Keratinocyte (primary cell): ENCODE measurements at regions not wholly inside any gene's neighbourhood (a gene's known extent, or its start where the extent isn't known, plus 50 kb on each side); places are given as distances from the start of the nearest gene placed in this dataset.

Experiments
- DNase-seq: peaks from one replicate; pipeline ENCODE4 v3.0.0-alpha.2; 2011; ENCODE audit warnings: low read depth, missing footprints, low spot score
- FAIRE-seq: peaks from 2 replicates; lab custom pipeline; 2011; peaks lifted over from hg19 to GRCh38; lab: Jason Lieb, UNC
- H2AFZ ChIP-seq: 2 replicates; pipeline ENCODE4 v1.6.0; 2012; ENCODE audit warnings: low read length, control low read depth, inconsistent platforms; ENCODE audit not compliant: control insufficient read depth
- H3K27ac ChIP-seq: 2 replicates; pipeline ENCODE4 v1.5.1; 2011; ENCODE audit warnings: low read length; ENCODE audit not compliant: control insufficient read depth, insufficient read depth
- H3K27me3 ChIP-seq: 3 replicates; pipeline ENCODE4 v1.6.0; 2011; ENCODE audit warnings: low read length; ENCODE audit not compliant: control insufficient read depth, insufficient read depth; ENCODE audit errors: extremely low read depth
- H3K36me3 ChIP-seq, 2 experiments: 2 replicates in 1 of 2; 3 replicates in 1 of 2; pipeline ENCODE4 v1.5.1; 2011; ENCODE audit warnings: low read length in 2 of 2, mild to moderate bottlenecking in 1 of 2; ENCODE audit not compliant: control insufficient read depth in 2 of 2, insufficient read depth in 2 of 2; ENCODE audit errors: extremely low read depth in 1 of 2
- H3K4me1 ChIP-seq: 3 replicates; pipeline ENCODE4 v1.5.1; 2011; ENCODE audit warnings: low read length; ENCODE audit not compliant: control insufficient read depth, insufficient read depth; ENCODE audit errors: extremely low read depth
- H3K4me2 ChIP-seq: 3 replicates; pipeline ENCODE4 v1.6.0; 2011; ENCODE audit warnings: low read depth, low read length; ENCODE audit not compliant: control insufficient read depth, insufficient read depth; ENCODE audit errors: extremely low read depth
- H3K4me3 ChIP-seq, 3 experiments: fragments of 200-600 bp in 1 of 3; sonication (generic) in 1 of 3; 2 replicates in 2 of 3; 3 replicates in 1 of 3; pipeline ENCODE4 v1.5.1; 2011 to 2016; ENCODE audit warnings: low read length in 3 of 3, mild to moderate bottlenecking in 3 of 3, control low read depth in 2 of 3, inconsistent platforms in 1 of 3, low read depth in 1 of 3, mixed read lengths in 1 of 3, mixed run types in 1 of 3, moderate library complexity in 1 of 3; ENCODE audit not compliant: control insufficient read depth in 2 of 3, insufficient read depth in 2 of 3; ENCODE audit errors: extremely low read depth in 1 of 3
- H3K79me2 ChIP-seq: 2 replicates; pipeline ENCODE4 v1.6.0; 2012; ENCODE audit warnings: low read length; ENCODE audit not compliant: control insufficient read depth, insufficient read depth
- H3K9ac ChIP-seq: 3 replicates; pipeline ENCODE4 v1.6.0; 2011; ENCODE audit warnings: low read length; ENCODE audit not compliant: control insufficient read depth, insufficient read depth; ENCODE audit errors: extremely low read depth
- H3K9me1 ChIP-seq: 3 replicates; pipeline ENCODE4 v1.6.0; 2011; ENCODE audit warnings: low read length; ENCODE audit not compliant: control insufficient read depth, insufficient read depth; ENCODE audit errors: extremely low read depth
- H3K9me3 ChIP-seq: 2 replicates; pipeline ENCODE4 v1.5.1; 2012; ENCODE audit warnings: low read depth, low read length; ENCODE audit not compliant: control insufficient read depth
- H4K20me1 ChIP-seq: 3 replicates; pipeline ENCODE4 v1.6.0; 2011; ENCODE audit warnings: low read length; ENCODE audit not compliant: control insufficient read depth, insufficient read depth; ENCODE audit errors: extremely low read depth
- EZH2 ChIP-seq: IDR thresholded peaks from one replicate; pipeline ENCODE4 v1.6.1; 2012; ENCODE audit warnings: inconsistent platforms, mild to moderate bottlenecking, low read length, moderate library complexity
- dilution Hi-C: fragments of 300-500 bp; cut with MboI; formaldehyde crosslinking; loops from one replicate; pipeline ENCODE4 v1.7.0; 2020; ENCODE audit warnings: low sequenced_read_pairs; ENCODE audit not compliant: extremely low pct_ligation_motif_present
- TF ChIP-seq, protein P1 (sequence below), 3 experiments: IDR thresholded peaks in 1 of 3; conservative IDR thresholded peaks in 1 of 3; optimal IDR thresholded peaks in 1 of 3; 2 replicates in 2 of 3; 3 replicates in 1 of 3; pipeline versions ENCODE3 to v1.5.1; 2011; ENCODE audit warnings: low read length in 3 of 3, mild to moderate bottlenecking in 3 of 3, moderate library complexity in 2 of 3, control low read depth in 1 of 3, inconsistent platforms in 1 of 3; ENCODE audit not compliant: insufficient read depth in 2 of 3; ENCODE audit errors: extremely low read depth in 1 of 3

DNA sequence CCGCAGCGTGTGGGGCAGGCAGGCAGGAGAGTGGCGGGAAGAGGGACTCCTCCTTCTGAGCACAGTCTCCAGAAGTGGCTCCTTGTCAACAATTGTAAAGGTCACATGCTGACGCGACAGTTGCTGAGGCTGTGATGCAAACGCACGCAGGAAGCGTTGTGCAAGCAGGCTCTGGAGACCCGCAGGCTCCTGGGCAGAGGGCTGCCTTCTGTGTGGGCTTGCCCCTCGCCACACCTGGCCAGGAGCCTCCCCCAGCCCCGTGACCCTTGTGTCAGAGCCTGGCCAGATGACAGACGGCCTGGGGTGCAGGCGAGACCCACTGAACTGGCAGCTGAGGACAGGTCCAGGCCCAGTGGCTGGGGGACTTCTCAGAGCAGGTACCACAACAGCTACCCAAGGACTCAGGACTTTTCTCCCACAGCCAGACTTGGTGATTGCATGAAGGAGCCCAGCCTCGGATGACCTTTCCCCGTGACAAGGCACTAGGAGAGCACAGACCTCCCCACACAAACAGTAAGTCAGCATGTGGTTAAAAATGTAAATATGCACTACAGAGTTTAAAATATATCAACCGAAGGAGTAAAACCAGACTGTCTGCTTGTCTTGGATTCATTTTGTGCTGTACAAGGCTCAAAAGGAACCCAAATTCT lies 222.1 kb upstream of the RREB1 start:
- peak overlapping the region; percentile 42 for H2AFZ ChIP-seq
- H3K79me2 ChIP-seq = no peaks in the 10 kb centered on the region
- H3K27me3 ChIP-seq = no peaks in the 10 kb centered on the region
- H3K27ac ChIP-seq = no peak overlapping the region
- FAIRE-seq (no peak), DNase-seq (no peak)
- no peak overlapping the region for H3K4me3 ChIP-seq
- H3K4me1 ChIP-seq = peaks cover 24% of the 10 kb centered on the region
- H3K9ac ChIP-seq = no peak overlapping the region
- TF ChIP-seq, protein P1, sequence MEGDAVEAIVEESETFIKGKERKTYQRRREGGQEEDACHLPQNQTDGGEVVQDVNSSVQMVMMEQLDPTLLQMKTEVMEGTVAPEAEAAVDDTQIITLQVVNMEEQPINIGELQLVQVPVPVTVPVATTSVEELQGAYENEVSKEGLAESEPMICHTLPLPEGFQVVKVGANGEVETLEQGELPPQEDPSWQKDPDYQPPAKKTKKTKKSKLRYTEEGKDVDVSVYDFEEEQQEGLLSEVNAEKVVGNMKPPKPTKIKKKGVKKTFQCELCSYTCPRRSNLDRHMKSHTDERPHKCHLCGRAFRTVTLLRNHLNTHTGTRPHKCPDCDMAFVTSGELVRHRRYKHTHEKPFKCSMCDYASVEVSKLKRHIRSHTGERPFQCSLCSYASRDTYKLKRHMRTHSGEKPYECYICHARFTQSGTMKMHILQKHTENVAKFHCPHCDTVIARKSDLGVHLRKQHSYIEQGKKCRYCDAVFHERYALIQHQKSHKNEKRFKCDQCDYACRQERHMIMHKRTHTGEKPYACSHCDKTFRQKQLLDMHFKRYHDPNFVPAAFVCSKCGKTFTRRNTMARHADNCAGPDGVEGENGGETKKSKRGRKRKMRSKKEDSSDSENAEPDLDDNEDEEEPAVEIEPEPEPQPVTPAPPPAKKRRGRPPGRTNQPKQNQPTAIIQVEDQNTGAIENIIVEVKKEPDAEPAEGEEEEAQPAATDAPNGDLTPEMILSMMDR (optimal IDR thresholded peaks at IDR 0.05 in 1 of 3, IDR thresholded peaks at IDR 0.05 in 1 of 3, conservative IDR thresholded peaks at IDR 0.05 in 1 of 3; ENCODE audit: extremely low read depth in 1 of 3, insufficient read depth in 2 of 3, low read length in 3 of 3) = no peak
- TF ChIP-seq EZH2 = no peak
- H3K36me3 ChIP-seq = no peaks in the 10 kb centered on the region
- H3K4me2 ChIP-seq = no peak overlapping the region
- H3K9me3 ChIP-seq = no peaks in the 10 kb centered on the region
- H3K9me1 ChIP-seq = no peaks in the 10 kb centered on the region
- dilution Hi-C loops = no loop called here
- H4K20me1 ChIP-seq = no peaks in the 10 kb centered on the region

DNA sequence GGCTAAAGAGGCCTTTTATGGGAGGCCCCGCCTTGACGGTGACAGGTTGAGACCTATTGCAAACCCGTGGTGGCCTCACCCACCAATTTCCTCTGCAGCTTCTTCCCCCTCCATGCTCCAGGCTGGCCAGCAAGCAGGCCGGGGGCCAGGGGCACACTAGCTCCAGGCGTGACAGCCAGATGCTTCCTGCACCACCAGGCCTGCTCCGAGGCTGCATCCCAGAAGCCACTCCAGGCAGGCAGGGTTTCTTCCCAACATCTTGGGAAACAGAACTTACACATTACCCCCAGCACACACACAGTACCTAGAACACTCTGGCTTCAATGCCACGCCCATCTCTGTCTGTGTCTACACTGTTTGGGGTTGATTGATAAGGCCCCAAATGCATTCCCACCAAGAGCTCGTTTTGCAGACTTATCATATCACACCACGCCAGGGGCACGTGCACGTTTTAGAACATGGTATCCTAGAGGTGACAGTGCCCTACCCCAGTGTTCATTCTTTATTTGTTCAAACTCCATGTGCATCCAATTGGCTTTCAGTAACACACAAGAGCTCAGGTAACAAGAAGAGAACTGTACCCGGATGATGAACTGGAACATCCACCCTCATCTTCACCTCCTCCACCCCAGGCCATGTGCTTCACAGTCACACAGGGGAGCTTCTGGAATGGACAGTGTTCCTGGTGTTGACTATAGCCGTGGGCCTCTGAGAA lies 221.4 kb upstream of the RREB1 start:
- no peak overlapping the region for H3K9ac ChIP-seq
- no peaks in the 10 kb centered on the region for H3K9me3 ChIP-seq
- H3K4me2 ChIP-seq = no peak overlapping the region
- dilution Hi-C loops = no loop called here
- H2AFZ ChIP-seq = peak overlapping the region; percentile 42
- peaks cover 31% of the 10 kb centered on the region for H3K4me1 ChIP-seq
- FAIRE-seq (no peak), DNase-seq (no peak)
- no peaks in the 10 kb centered on the region for H3K9me1 ChIP-seq
- no peaks in the 10 kb centered on the region for H4K20me1 ChIP-seq
- H3K4me3 ChIP-seq = no peak overlapping the region
- no peaks in the 10 kb centered on the region for H3K27me3 ChIP-seq
- no peaks in the 10 kb centered on the region for H3K36me3 ChIP-seq
- no peak overlapping the region for H3K27ac ChIP-seq
- H3K79me2 ChIP-seq = no peaks in the 10 kb centered on the region
- TF ChIP-seq, protein P1 (optimal IDR thresholded peaks at IDR 0.05 in 1 of 3, IDR thresholded peaks at IDR 0.05 in 1 of 3, conservative IDR thresholded peaks at IDR 0.05 in 1 of 3; ENCODE audit: extremely low read depth in 1 of 3, insufficient read depth in 2 of 3, low read length in 3 of 3) = no peak
